CD4-positive, alpha-beta T cell treated with Interleukin-10 for 1 hour (primary cell): ENCODE measurements at regions not wholly inside any gene's neighbourhood (a gene's known extent, or its start where the extent isn't known, plus 50 kb on each side); places are given as distances from the start of the nearest gene placed in this dataset.

ENCODE experiments used
- DNase-seq: peaks from one replicate; pipeline ENCODE4 v3.0.0-alpha.2; 2020

GRCh38 chr2:216808805-216809425, 50.9 kb downstream of the TNP1 start:
- DNase-seq: no peak

- DNase-seq: no peak
Measured at GRCh38 chr2:216807857-216808272, 52.0 kb downstream of the TNP1 start.

GRCh38 chr2:216804357-216805350, 55.2 kb downstream of the TNP1 start:
- no peak for DNase-seq

- no peak for DNase-seq
Measured at GRCh38 chr2:216803791-216804190, 56.1 kb downstream of the TNP1 start.

- no peak for DNase-seq
Measured at GRCh38 chr2:216802516-216803215, 57.2 kb downstream of the TNP1 start.

- no peak for DNase-seq
Measured at GRCh38 chr2:216800836-216801235, 59.0 kb downstream of the TNP1 start.

- DNase-seq: no peak
Measured at GRCh38 chr2:216799873-216800431, 59.9 kb downstream of the TNP1 start.

- no peak for DNase-seq
Measured at GRCh38 chr2:216796115-216796840, 63.6 kb downstream of the TNP1 start.

GRCh38 chr2:216793386-216793785, 66.5 kb downstream of the TNP1 start:
- DNase-seq: no peak

- DNase-seq: no peak
Measured at GRCh38 chr2:216792222-216793021, 67.4 kb downstream of the TNP1 start.

- no peak for DNase-seq
Measured at GRCh38 chr2:216791303-216791702, 68.6 kb downstream of the TNP1 start.

- DNase-seq: no peak
Measured at GRCh38 chr2:216789081-216789480, 70.8 kb downstream of the TNP1 start.

- no peak for DNase-seq
Measured at GRCh38 chr2:216787851-216788540, 71.9 kb downstream of the TNP1 start.

- no peak for DNase-seq
Measured at GRCh38 chr2:216786676-216787075, 73.2 kb downstream of the TNP1 start.

- DNase-seq: no peak
Measured at GRCh38 chr2:216784456-216784855, 75.4 kb downstream of the TNP1 start.

GRCh38 chr2:216781709-216782108, 78.2 kb downstream of the TNP1 start:
- no peak for DNase-seq

GRCh38 chr2:216780843-216781242, 79.0 kb downstream of the TNP1 start:
- no peak for DNase-seq

- DNase-seq: peak; percentile 4
Measured at GRCh38 chr2:216777637-216778273, 82.1 kb downstream of the TNP1 start.

- DNase-seq: no peak
Measured at GRCh38 chr2:216776066-216776850, 80.9 kb upstream of the IGFBP5 start.

- DNase-seq: no peak
Measured at GRCh38 chr2:216775043-216775453, 79.7 kb upstream of the IGFBP5 start.
